ENCODE measurements at regions not wholly inside any gene's neighbourhood (a gene's known extent, or its start where the extent isn't known, plus 50 kb on each side); places are given as distances from the start of the nearest gene placed in this dataset.

GRCh38 chr12:92076101-92076500, 69.5 kb downstream of the BTG1 start:
- Histone ChIP-seq H3K79me2 (ENCODE audit: low read length) (no peaks in the 10 kb centered on the region), H3K9me2 (replicated peaks; ENCODE audit: insufficient read depth, low read length) (no peaks in the 10 kb centered on the region), H3K4me1 (ENCODE audit: low read length) (peaks cover 25% of the 10 kb centered on the region), H3K27ac (ENCODE audit: low read length) (no peak overlapping the region), H2AFZ (ENCODE audit: low read length) (no peak overlapping the region), H3K4me2 (ENCODE audit: low read depth, low read length) (no peak overlapping the region), H3K9ac (ENCODE audit: low read length) (no peak overlapping the region), H3K36me3 (replicated peaks; ENCODE audit: insufficient read depth, low read length) (no peaks in the 10 kb centered on the region), H3K27me3 (replicated peaks; ENCODE audit: insufficient read depth, low read length) (no peaks in the 10 kb centered on the region), H3F3A (ENCODE audit: insufficient read depth, low read length) (peaks cover 12% of the 10 kb centered on the region), H3K9me3 (replicated peaks; ENCODE audit: insufficient read depth, low read length) (no peaks in the 10 kb centered on the region), H3K4me3 (ENCODE audit: low read length) (no peak overlapping the region), H4K20me1 (ENCODE audit: insufficient read depth, low read length) (no peaks in the 10 kb centered on the region)
- no peak for TF ChIP-seq EZH2 (optimal IDR thresholded peaks at IDR 0.05; ENCODE audit: low read depth, low read length)
- DNase-seq = no peak

GRCh38 chr12:92075425-92075914, 70.2 kb downstream of the BTG1 start:
- Histone ChIP-seq H3K79me2 (ENCODE audit: low read length) (no peaks in the 10 kb centered on the region), H3K4me1 (ENCODE audit: low read length) (peaks cover 19% of the 10 kb centered on the region), H3K9ac (ENCODE audit: low read length) (no peak overlapping the region), H3K9me2 (replicated peaks; ENCODE audit: insufficient read depth, low read length) (no peaks in the 10 kb centered on the region), H3K4me2 (ENCODE audit: low read depth, low read length) (no peak overlapping the region), H2AFZ (ENCODE audit: low read length) (no peak overlapping the region), H3K9me3 (replicated peaks; ENCODE audit: insufficient read depth, low read length) (no peaks in the 10 kb centered on the region), H3K36me3 (replicated peaks; ENCODE audit: insufficient read depth, low read length) (no peaks in the 10 kb centered on the region), H3K27me3 (replicated peaks; ENCODE audit: insufficient read depth, low read length) (no peaks in the 10 kb centered on the region), H4K20me1 (ENCODE audit: insufficient read depth, low read length) (no peaks in the 10 kb centered on the region), H3F3A (ENCODE audit: insufficient read depth, low read length) (peaks cover 7% of the 10 kb centered on the region), H3K4me3 (ENCODE audit: low read length) (no peak overlapping the region), H3K27ac (ENCODE audit: low read length) (no peak overlapping the region)
- no peak for DNase-seq
- TF ChIP-seq CTCF (IDR thresholded peaks at IDR 0.05; ENCODE audit: low read length) (no peak), EZH2phosphoT487 (IDR thresholded peaks at IDR 0.05; ENCODE audit: low read length) (no peak), EZH2 (optimal IDR thresholded peaks at IDR 0.05; ENCODE audit: low read depth, low read length) (no peak)

GRCh38 chr12:92074889-92075288, 70.8 kb downstream of the BTG1 start:
- Histone ChIP-seq H3K36me3 (replicated peaks; ENCODE audit: insufficient read depth, low read length) (no peaks in the 10 kb centered on the region), H3K79me2 (ENCODE audit: low read length) (no peaks in the 10 kb centered on the region), H3K27ac (ENCODE audit: low read length) (no peak overlapping the region), H3K4me3 (ENCODE audit: low read length) (no peak overlapping the region), H3K27me3 (replicated peaks; ENCODE audit: insufficient read depth, low read length) (no peaks in the 10 kb centered on the region), H3F3A (ENCODE audit: insufficient read depth, low read length) (peaks cover under 1% of the 10 kb centered on the region), H3K4me2 (ENCODE audit: low read depth, low read length) (no peak overlapping the region), H4K20me1 (ENCODE audit: insufficient read depth, low read length) (no peaks in the 10 kb centered on the region), H3K9me3 (replicated peaks; ENCODE audit: insufficient read depth, low read length) (no peaks in the 10 kb centered on the region), H3K9ac (ENCODE audit: low read length) (no peak overlapping the region), H3K9me2 (replicated peaks; ENCODE audit: insufficient read depth, low read length) (no peaks in the 10 kb centered on the region), H3K4me1 (ENCODE audit: low read length) (peaks cover 15% of the 10 kb centered on the region), H2AFZ (ENCODE audit: low read length) (no peak overlapping the region)
- DNase-seq = no peak
- TF ChIP-seq CTCF (IDR thresholded peaks at IDR 0.05; ENCODE audit: low read length) (no peak), EZH2phosphoT487 (IDR thresholded peaks at IDR 0.05; ENCODE audit: low read length) (no peak), EZH2 (optimal IDR thresholded peaks at IDR 0.05; ENCODE audit: low read depth, low read length) (no peak)

- Histone ChIP-seq H3K9me3 (replicated peaks; ENCODE audit: insufficient read depth, low read length) (no peaks in the 10 kb centered on the region), H3K4me3 (ENCODE audit: low read length) (no peak overlapping the region), H4K20me1 (ENCODE audit: insufficient read depth, low read length) (no peaks in the 10 kb centered on the region), H3K4me1 (ENCODE audit: low read length) (0 out of 2 replicates have a peak, but pooled peaks cover under 1% of the 10 kb centered on the region), H3K36me3 (replicated peaks; ENCODE audit: insufficient read depth, low read length) (no peaks in the 10 kb centered on the region), H3K9ac (ENCODE audit: low read length) (no peak overlapping the region), H3K27ac (ENCODE audit: low read length) (no peak overlapping the region), H3K79me2 (ENCODE audit: low read length) (no peaks in the 10 kb centered on the region), H3F3A (ENCODE audit: insufficient read depth, low read length) (no peaks in the 10 kb centered on the region), H3K4me2 (ENCODE audit: low read depth, low read length) (no peak overlapping the region), H3K27me3 (replicated peaks; ENCODE audit: insufficient read depth, low read length) (no peaks in the 10 kb centered on the region), H3K9me2 (replicated peaks; ENCODE audit: insufficient read depth, low read length) (0 out of 2 replicates have a peak, but pooled peaks cover 4% of the 10 kb centered on the region), H2AFZ (ENCODE audit: low read length) (no peak overlapping the region)
- DNase-seq = no peak
- TF ChIP-seq EZH2phosphoT487 (IDR thresholded peaks at IDR 0.05; ENCODE audit: low read length) = no peak
- no peak for TF ChIP-seq EZH2 (optimal IDR thresholded peaks at IDR 0.05; ENCODE audit: low read depth, low read length)
- no peak for TF ChIP-seq CTCF (IDR thresholded peaks at IDR 0.05; ENCODE audit: low read length)
Measured at GRCh38 chr12:92073094-92073493, 72.6 kb downstream of the BTG1 start.
